GM12892 (cell line): ENCODE measurements at regions not wholly inside any gene's neighbourhood (a gene's known extent, or its start where the extent isn't known, plus 50 kb on each side); places are given as distances from the start of the nearest gene placed in this dataset.

ENCODE experiments used
- POLR2A ChIP-seq: IDR thresholded peaks from 2 replicates; pipeline ENCODE4 v1.6.1; 2011; ENCODE audit warnings: low read depth, low read length, control low read depth
- POLR2AphosphoS5 ChIP-seq: IDR thresholded peaks from 2 replicates; pipeline ENCODE4 v1.6.1; 2011; ENCODE audit warnings: low read depth, low read length, control low read depth

- TF ChIP-seq POLR2A = no peak
- no peak for TF ChIP-seq POLR2AphosphoS5
These were observed 82.2 kb downstream of the CHRNA1 start for GRCh38 chr2:174682007-174682577.
